SIG-M5 treated with dmso at 0.1 percent for 504 hours (cell line): ENCODE measurements at regions not wholly inside any gene's neighbourhood (a gene's known extent, or its start where the extent isn't known, plus 50 kb on each side); places are given as distances from the start of the nearest gene placed in this dataset.

ENCODE experiments used
- DNase-seq: peaks from one replicate; lab custom pipeline; 2025; ENCODE audit not compliant: unreplicated experiment; lab: John Stamatoyannopoulos, UW

- DNase-seq = no peak
Observed at GRCh38 chr5:68476854-68477253, 261.3 kb downstream of the PIK3R1 start.

GRCh38 chr5:68478301-68479095 lies 262.9 kb downstream of the PIK3R1 start:
- DNase-seq = no peak

GRCh38 chr5:68479524-68479923 lies 264.0 kb downstream of the PIK3R1 start:
- DNase-seq = no peak

- DNase-seq = no peak
Observed at GRCh38 chr5:68480335-68480940, 264.9 kb downstream of the PIK3R1 start.

- DNase-seq = no peak
Observed at GRCh38 chr5:68482199-68482598, 266.6 kb downstream of the PIK3R1 start.

- DNase-seq = no peak
Observed at GRCh38 chr5:68484307-68485068, 268.9 kb downstream of the PIK3R1 start.

GRCh38 chr5:68489556-68489955 lies 274.0 kb downstream of the PIK3R1 start:
- DNase-seq = no peak

GRCh38 chr5:68490406-68490805 lies 274.9 kb downstream of the PIK3R1 start:
- DNase-seq = no peak

GRCh38 chr5:68494771-68495170 lies 279.2 kb downstream of the PIK3R1 start:
- no peak for DNase-seq

- no peak for DNase-seq
Observed at GRCh38 chr5:68499987-68500386, 284.4 kb downstream of the PIK3R1 start.

GRCh38 chr5:68500813-68501212 lies 285.3 kb downstream of the PIK3R1 start:
- no peak for DNase-seq

- no peak for DNase-seq
Observed at GRCh38 chr5:68502531-68502930, 287.0 kb downstream of the PIK3R1 start.

- DNase-seq = no peak
Observed at GRCh38 chr5:68504306-68504705, 288.8 kb downstream of the PIK3R1 start.

GRCh38 chr5:68505917-68506860 lies 290.6 kb downstream of the PIK3R1 start:
- DNase-seq = no peak

- no peak for DNase-seq
Observed at GRCh38 chr5:68515514-68515913, 300.0 kb downstream of the PIK3R1 start.

GRCh38 chr5:68518286-68518685 lies 302.7 kb downstream of the PIK3R1 start:
- DNase-seq = no peak

GRCh38 chr5:68519143-68519542 lies 303.6 kb downstream of the PIK3R1 start:
- DNase-seq = peak; percentile 42

GRCh38 chr5:68521776-68522175 lies 306.2 kb downstream of the PIK3R1 start:
- no peak for DNase-seq

GRCh38 chr5:68522863-68523262 lies 307.3 kb downstream of the PIK3R1 start:
- DNase-seq = no peak

- no peak for DNase-seq
Observed at GRCh38 chr5:68528821-68529273, 313.3 kb downstream of the PIK3R1 start.

GRCh38 chr5:68529581-68529980 lies 314.0 kb downstream of the PIK3R1 start:
- no peak for DNase-seq
